ENCODE measurements at regions not wholly inside any gene's neighbourhood (a gene's known extent, or its start where the extent isn't known, plus 50 kb on each side); places are given as distances from the start of the nearest gene placed in this dataset.

DNA sequence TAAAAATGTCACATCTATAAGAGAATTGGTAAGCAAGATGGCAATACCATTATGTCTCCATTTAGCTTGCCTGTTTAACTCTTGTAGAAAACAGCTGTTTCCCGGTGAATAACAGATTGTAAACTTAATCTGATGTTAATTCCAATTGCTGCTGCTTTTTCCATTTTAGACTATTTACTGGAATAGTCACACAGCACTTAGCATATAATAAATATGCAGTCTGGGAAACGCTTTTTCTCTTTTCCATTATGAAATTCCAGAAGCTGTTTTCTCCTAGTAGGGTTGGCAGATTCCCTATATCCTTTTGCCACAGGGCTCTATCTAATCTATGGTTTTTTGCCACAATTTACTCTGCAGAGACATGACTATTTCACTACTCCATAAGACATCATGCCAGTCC lies 148.0 kb downstream of the CEMIP2 start:
- H3K27ac ChIP-seq (ENCODE audit: low read depth, low read length) = no peak overlapping the region
- H2BK20ac ChIP-seq (ENCODE audit: low read length) = no peak overlapping the region
- H3K56ac ChIP-seq (replicated peaks; ENCODE audit: insufficient read length, low read depth, low read length) = no peak overlapping the region
- no peak overlapping the region for H2BK15ac ChIP-seq (ENCODE audit: low read length)
- H3K4me3 ChIP-seq (ENCODE audit: extremely low read depth in 1 of 4, insufficient read depth in 2 of 4, low read depth in 3 of 4, low read length in 4 of 4) = no peak overlapping the region
- 85% methylated on average over 2 of the region's 2 CpGs; no CpG with 5 or more reads in 1 of the 2 experiments for WGBS, 2 experiments (ENCODE audit: extremely low coverage in 1 of 2, insufficient coverage in 1 of 2, insufficient read length in 1 of 2, insufficient replicate concordance in 2 of 2, low coverage in 1 of 2, low lambda C conversion rate in 2 of 2, missing lambda C conversion rate in 1 of 2)
- no peak overlapping the region for H3K4ac ChIP-seq (replicated peaks; ENCODE audit: insufficient read length, low read depth, low read length)
- H4K20me1 ChIP-seq (replicated peaks in 1 of 2; ENCODE audit: control insufficient read depth in 1 of 2, insufficient read depth in 2 of 2, low read length in 2 of 2) = no peaks in the 10 kb centered on the region
- H3K4me1 ChIP-seq (replicated peaks in 1 of 4; ENCODE audit: control insufficient read depth in 3 of 4, insufficient read depth in 4 of 4, low read length in 3 of 4) = no peaks in the 10 kb centered on the region
- no peak overlapping the region for H4K91ac ChIP-seq (replicated peaks; ENCODE audit: insufficient read length, low read length)
- no peak overlapping the region for H3K23ac ChIP-seq (ENCODE audit: insufficient read length)
- ChIA-PET CTCF (ENCODE audit: partially characterized antibody) (interaction anchor here (0.5 to 2.3 kb wide), 5 partner anchors 8 to 335 kb away, joined by 3 to 8 read pairs (median 4); no protein-coding TSS in a partner anchor), POLR2A (ENCODE audit: partially characterized antibody) (interaction anchor here (0.6 kb wide), 1 partner anchor 67 kb away, joined by 3 read pairs; no protein-coding TSS in a partner anchor)
- no peaks in the 10 kb centered on the region for H3K23me2 ChIP-seq (ENCODE audit: low read depth, low read length)
- no peak for DNase-seq (ENCODE audit: low read depth in 1 of 2, low spot score in 2 of 2)
- H2BK120ac ChIP-seq (replicated peaks; ENCODE audit: low read depth, low read length) = no peak overlapping the region
- no peaks in the 10 kb centered on the region for H3K36me3 ChIP-seq (ENCODE audit: control insufficient read depth in 2 of 4, insufficient read depth in 4 of 4, low read length in 3 of 4)
- H3K4me2 ChIP-seq (ENCODE audit: insufficient read depth in 1 of 2, low read depth in 2 of 2, low read length in 2 of 2) = no peak overlapping the region
- H3K27me3 ChIP-seq (replicated peaks in 1 of 4; ENCODE audit: control insufficient read depth in 3 of 4, extremely low read depth in 1 of 4, insufficient read depth in 3 of 4, low read length in 3 of 4) = no peaks in the 10 kb centered on the region
- no peak overlapping the region for H3K18ac ChIP-seq (ENCODE audit: extremely low read depth, low read length)
- no peak for TF ChIP-seq KDM1A (IDR thresholded peaks at IDR 0.05; ENCODE audit: borderline replicate concordance, low read length)
- no peak for TF ChIP-seq NRF1 (IDR thresholded peaks at IDR 0.05; ENCODE audit: low read depth, low read length)
- TF ChIP-seq TCF12 (IDR thresholded peaks at IDR 0.05; ENCODE audit: low read depth, low read length) = no peak
- TF ChIP-seq, protein P1, sequence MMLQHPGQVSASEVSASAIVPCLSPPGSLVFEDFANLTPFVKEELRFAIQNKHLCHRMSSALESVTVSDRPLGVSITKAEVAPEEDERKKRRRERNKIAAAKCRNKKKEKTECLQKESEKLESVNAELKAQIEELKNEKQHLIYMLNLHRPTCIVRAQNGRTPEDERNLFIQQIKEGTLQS (IDR thresholded peaks at IDR 0.05; ENCODE audit: insufficient read depth, low read depth, low read length) = no peak
- TF ChIP-seq PHF8 (conservative IDR thresholded peaks at IDR 0.05; ENCODE audit: low read depth, low read length) = no peak
- TF ChIP-seq JUND (IDR thresholded peaks at IDR 0.05; ENCODE audit: low read length) = no peak
- TF ChIP-seq RBBP5 (IDR thresholded peaks at IDR 0.05; ENCODE audit: borderline replicate concordance, low read depth, low read length) = no peak
- H3K9ac ChIP-seq (replicated peaks in 1 of 4; ENCODE audit: extremely low read depth in 1 of 4, low read depth in 3 of 4, low read length in 3 of 4) = no peak overlapping the region
- H2AFZ ChIP-seq (ENCODE audit: low read length) = no peak overlapping the region
- no peaks in the 10 kb centered on the region; a peak in 2 of 4 replicates for H3K9me3 ChIP-seq (ENCODE audit: insufficient read depth in 2 of 2, low read depth in 1 of 2, low read length in 1 of 2)
- H2AK5ac ChIP-seq (ENCODE audit: low read depth, low read length) = no peak overlapping the region
- H4K8ac ChIP-seq (ENCODE audit: extremely low read depth, insufficient read depth, low read length) = no peak overlapping the region
- no peaks in the 10 kb centered on the region for H3K79me2 ChIP-seq (ENCODE audit: control insufficient read depth in 1 of 2, insufficient read depth in 2 of 2, low read length in 2 of 2)
- no peak overlapping the region for H4K5ac ChIP-seq (ENCODE audit: insufficient read length, low read depth, low read length)
- no peaks in the 10 kb centered on the region for H3K79me1 ChIP-seq (ENCODE audit: low read depth, low read length)
- FAIRE-seq = no peak
- no peak overlapping the region for H3K14ac ChIP-seq (ENCODE audit: insufficient read length)
- no peak overlapping the region for H2BK5ac ChIP-seq (ENCODE audit: low read depth, low read length)
- no peak overlapping the region for H2BK12ac ChIP-seq (ENCODE audit: low read depth, low read length)
